H9 (cell line): ENCODE measurements at regions not wholly inside any gene's neighbourhood (a gene's known extent, or its start where the extent isn't known, plus 50 kb on each side); places are given as distances from the start of the nearest gene placed in this dataset.

Source experiments
- DNase-seq: peaks from one replicate; pipeline ENCODE4 v3.0.0-alpha.2; 2017
- H2AFZ ChIP-seq: one replicate; pipeline ENCODE4 v1.6.1; 2013; ENCODE audit warnings: mild to moderate bottlenecking, low read length, control low read depth, moderate library complexity
- H2AK5ac ChIP-seq: 2 replicates; pipeline ENCODE4 v1.6.1; 2013; ENCODE audit warnings: low read length, control low read depth, mixed read lengths; ENCODE audit not compliant: insufficient read length
- H2BK120ac ChIP-seq: one replicate; pipeline ENCODE4 v1.6.1; 2013; ENCODE audit warnings: low read depth, mild to moderate bottlenecking, low read length, control low read depth, inconsistent platforms; ENCODE audit not compliant: poor library complexity, severe bottlenecking
- H2BK12ac ChIP-seq: 2 replicates; pipeline ENCODE4 v1.6.1; 2013; ENCODE audit warnings: low read length, control low read depth, mixed read lengths, low read depth; ENCODE audit not compliant: insufficient read length
- H2BK15ac ChIP-seq: 2 replicates; pipeline ENCODE4 v1.6.1; 2013; ENCODE audit warnings: low read depth, low read length, control low read depth
- H2BK20ac ChIP-seq: one replicate; pipeline ENCODE4 v1.6.1; 2013; ENCODE audit warnings: low read depth, mild to moderate bottlenecking, low read length, control low read depth, inconsistent platforms; ENCODE audit not compliant: poor library complexity, severe bottlenecking
- H2BK5ac ChIP-seq: 2 replicates; pipeline ENCODE4 v1.6.1; 2013; ENCODE audit warnings: low read length, control low read depth, mixed read lengths; ENCODE audit not compliant: insufficient read length
- H3K14ac ChIP-seq: 2 replicates; pipeline ENCODE4 v1.6.1; 2013; ENCODE audit warnings: low read length, control low read depth; ENCODE audit not compliant: insufficient read depth
- H3K18ac ChIP-seq: 2 replicates; pipeline ENCODE4 v1.6.1; 2013; ENCODE audit warnings: low read depth, mild to moderate bottlenecking, mixed read lengths, low read length, control low read depth; ENCODE audit not compliant: insufficient read length
- H3K23ac ChIP-seq: 2 replicates; pipeline ENCODE4 v1.6.1; 2013; ENCODE audit warnings: low read length, control low read depth, mixed read lengths, low read depth; ENCODE audit not compliant: insufficient read length
- H3K23me2 ChIP-seq: 2 replicates; pipeline ENCODE4 v1.6.1; 2013; ENCODE audit warnings: low read depth, mild to moderate bottlenecking, mixed read lengths, low read length, control low read depth; ENCODE audit not compliant: insufficient read length, poor library complexity, severe bottlenecking
- H3K27ac ChIP-seq: 2 replicates; pipeline ENCODE4 v1.5.1; 2013; ENCODE audit warnings: low read length, control low read depth, mixed read lengths, low read depth; ENCODE audit not compliant: insufficient read length
- H3K27me3 ChIP-seq: 2 replicates; pipeline ENCODE4 v1.6.1; 2013; ENCODE audit warnings: low read length, control low read depth, inconsistent platforms; ENCODE audit not compliant: insufficient read depth
- H3K4ac ChIP-seq: 2 replicates; pipeline ENCODE4 v1.6.1; 2013; ENCODE audit warnings: low read depth, mild to moderate bottlenecking, control low read depth, inconsistent platforms, low read length, moderate library complexity
- H3K4me1 ChIP-seq: 2 replicates; pipeline ENCODE4 v1.6.1; 2013; ENCODE audit warnings: low read length, control low read depth, inconsistent platforms; ENCODE audit not compliant: insufficient read depth
- H3K4me2 ChIP-seq: 2 replicates; pipeline ENCODE4 v1.6.1; 2013; ENCODE audit warnings: low read length, control low read depth, mixed read lengths; ENCODE audit not compliant: insufficient read length, insufficient read depth
- H3K56ac ChIP-seq: 2 replicates; pipeline ENCODE4 v1.6.1; 2013; ENCODE audit warnings: low read depth, mild to moderate bottlenecking, mixed read lengths, low read length, control low read depth; ENCODE audit not compliant: insufficient read length
- H3K79me1 ChIP-seq: 2 replicates; pipeline ENCODE4 v1.6.1; 2013; ENCODE audit warnings: low read depth, mild to moderate bottlenecking, moderate library complexity, low read length, control low read depth, inconsistent platforms; ENCODE audit not compliant: insufficient read depth, poor library complexity, severe bottlenecking
- H3K79me2 ChIP-seq: 2 replicates; pipeline ENCODE4 v1.6.1; 2013; ENCODE audit warnings: low read length, control low read depth, inconsistent platforms; ENCODE audit not compliant: insufficient read depth
- H3K9ac ChIP-seq: 2 replicates; pipeline ENCODE4 v1.6.1; 2013; ENCODE audit warnings: low read length, control low read depth, mixed read lengths; ENCODE audit not compliant: insufficient read length; ENCODE audit errors: extremely low read depth
- H3K9me3 ChIP-seq: one replicate; pipeline ENCODE4 v1.6.1; 2013; ENCODE audit warnings: low read depth, low read length, inconsistent platforms; ENCODE audit not compliant: control insufficient read depth
- H3T11ph ChIP-seq: one replicate; pipeline ENCODE4 v1.6.1; 2013; ENCODE audit warnings: mild to moderate bottlenecking, low read length, control low read depth, inconsistent platforms
- H4K20me1 ChIP-seq: one replicate; pipeline ENCODE4 v1.6.1; 2013; ENCODE audit not compliant: control insufficient read depth, insufficient read length, insufficient read depth
- H4K5ac ChIP-seq: 2 replicates; pipeline ENCODE4 v1.6.1; 2013; ENCODE audit warnings: low read depth, mild to moderate bottlenecking, mixed read lengths, low read length, control low read depth; ENCODE audit not compliant: insufficient read length
- H4K8ac ChIP-seq: replicated peaks from 2 replicates; pipeline ENCODE4 v1.6.1; 2013; ENCODE audit warnings: low read length, control low read depth, mixed read lengths, low read depth; ENCODE audit not compliant: insufficient read length
- H4K91ac ChIP-seq: 2 replicates; pipeline ENCODE4 v1.6.1; 2013; ENCODE audit warnings: low read depth, mild to moderate bottlenecking, moderate library complexity, mixed read lengths, low read length, control low read depth; ENCODE audit not compliant: insufficient read length
- H3K27ac Mint-ChIP-seq, 3 experiments: 2 replicates in 2 of 3; 3 replicates in 1 of 3; pipeline ENCODE4 v1.8.0; 2020 to 2021; ENCODE audit warnings: mixed read lengths in 3 of 3, mild to moderate bottlenecking in 1 of 3, moderate library complexity in 1 of 3
- H3K27me3 Mint-ChIP-seq: 2 replicates; pipeline ENCODE4 v1.8.0; 2021; ENCODE audit warnings: low read depth, mild to moderate bottlenecking, moderate library complexity, mixed read lengths
- H3K36me3 Mint-ChIP-seq, 3 experiments: 2 replicates in 2 of 3; 3 replicates in 1 of 3; pipeline ENCODE4 v1.8.0; 2020 to 2021; ENCODE audit warnings: low read depth in 3 of 3, mixed read lengths in 3 of 3; ENCODE audit not compliant: insufficient read depth in 1 of 3
- H3K4me1 Mint-ChIP-seq, 2 experiments: 2 replicates each; pipeline ENCODE4 v1.8.0; 2020; ENCODE audit warnings: mixed read lengths in 2 of 2
- H3K4me3 Mint-ChIP-seq, 2 experiments: 2 replicates in 1 of 2; 3 replicates in 1 of 2; pipeline ENCODE4 v1.8.0; 2020 to 2021; ENCODE audit warnings: mild to moderate bottlenecking in 2 of 2, mixed read lengths in 2 of 2, moderate library complexity in 1 of 2
- H3K9me3 Mint-ChIP-seq, 2 experiments: 2 replicates in 1 of 2; 3 replicates in 1 of 2; pipeline ENCODE4 v1.8.0; 2020; ENCODE audit warnings: mild to moderate bottlenecking in 2 of 2, mixed read lengths in 2 of 2, moderate library complexity in 1 of 2
- WGBS: extraction: QIAGEN DNeasy Blood & Tissue Kit; methylation state at CpG from one replicate; pipeline ENCODE4 v1.1.7; 2013; ENCODE audit warnings: missing lambda C conversion rate, low lambda C conversion rate, mixed read lengths; ENCODE audit not compliant: insufficient read length; ENCODE audit errors: extremely low coverage; 5-methylcytosine and 5-hydroxymethylcytosine counted together
- TF ChIP-seq, protein P1 (sequence below): fragments of 200-600 bp; sonication (generic); conservative IDR thresholded peaks from 3 replicates; pipeline ENCODE4 v1.8.0; 2021; ENCODE audit warnings: antibody characterized with exemption, mild to moderate bottlenecking

DNA sequence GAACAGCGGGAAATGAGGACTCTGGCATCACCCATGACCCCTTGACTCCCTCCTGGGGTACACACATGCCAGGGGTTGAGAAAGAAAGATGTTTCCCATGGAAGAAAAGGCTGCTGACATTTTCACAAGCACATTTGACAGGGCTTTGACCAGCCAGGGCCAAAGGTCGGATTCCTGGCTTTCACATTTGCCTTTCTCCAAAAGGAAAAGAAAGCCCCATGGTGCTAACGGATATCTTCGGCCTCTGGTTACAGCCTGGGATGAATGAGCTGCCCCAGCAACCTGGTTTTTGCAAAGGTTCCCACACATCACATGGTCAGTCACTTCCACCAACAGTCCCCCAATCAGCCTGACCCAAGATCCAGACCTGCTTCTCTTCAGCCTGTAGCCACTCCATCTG is 478.2 kb upstream of the CDH11 start:
- no peak overlapping the region for H3K4me3 Mint-ChIP-seq
- H3K27ac Mint-ChIP-seq: no peak overlapping the region

More for the DNA sequence above, 478.2 kb upstream of the CDH11 start:
- no peak overlapping the region for H2BK15ac ChIP-seq
- no peak overlapping the region for H4K5ac ChIP-seq
- no peaks in the 10 kb centered on the region for H3K27me3 ChIP-seq
- no peak overlapping the region for H3K56ac ChIP-seq
- no CpG with 5 or more reads among the region's 4 CpGs for WGBS
- H2AK5ac ChIP-seq: no peak overlapping the region
- TF ChIP-seq, protein P1, sequence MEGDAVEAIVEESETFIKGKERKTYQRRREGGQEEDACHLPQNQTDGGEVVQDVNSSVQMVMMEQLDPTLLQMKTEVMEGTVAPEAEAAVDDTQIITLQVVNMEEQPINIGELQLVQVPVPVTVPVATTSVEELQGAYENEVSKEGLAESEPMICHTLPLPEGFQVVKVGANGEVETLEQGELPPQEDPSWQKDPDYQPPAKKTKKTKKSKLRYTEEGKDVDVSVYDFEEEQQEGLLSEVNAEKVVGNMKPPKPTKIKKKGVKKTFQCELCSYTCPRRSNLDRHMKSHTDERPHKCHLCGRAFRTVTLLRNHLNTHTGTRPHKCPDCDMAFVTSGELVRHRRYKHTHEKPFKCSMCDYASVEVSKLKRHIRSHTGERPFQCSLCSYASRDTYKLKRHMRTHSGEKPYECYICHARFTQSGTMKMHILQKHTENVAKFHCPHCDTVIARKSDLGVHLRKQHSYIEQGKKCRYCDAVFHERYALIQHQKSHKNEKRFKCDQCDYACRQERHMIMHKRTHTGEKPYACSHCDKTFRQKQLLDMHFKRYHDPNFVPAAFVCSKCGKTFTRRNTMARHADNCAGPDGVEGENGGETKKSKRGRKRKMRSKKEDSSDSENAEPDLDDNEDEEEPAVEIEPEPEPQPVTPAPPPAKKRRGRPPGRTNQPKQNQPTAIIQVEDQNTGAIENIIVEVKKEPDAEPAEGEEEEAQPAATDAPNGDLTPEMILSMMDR: no peak
- no peaks in the 10 kb centered on the region for H3K79me2 ChIP-seq
- H2BK120ac ChIP-seq: no peak overlapping the region
- no peaks in the 10 kb centered on the region for H3K23me2 ChIP-seq
- no peak overlapping the region for H2BK20ac ChIP-seq
- no peak overlapping the region for H3K23ac ChIP-seq
- H3T11ph ChIP-seq: no peak overlapping the region
- no peak overlapping the region for H2AFZ ChIP-seq
- no peak overlapping the region for H3K18ac ChIP-seq
- H3K36me3 Mint-ChIP-seq: peaks cover 0 to 3% (median 0%) of the 10 kb centered on the region in 3 experiments; a peak in 1 of 7 replicates
- no peak for DNase-seq
- no peaks in the 10 kb centered on the region for H4K20me1 ChIP-seq
- no peak overlapping the region for H4K8ac ChIP-seq
- no peak overlapping the region for H3K27ac ChIP-seq
- peaks cover 0 to 7% of the 10 kb centered on the region in 2 experiments; a peak in 2 of 4 replicates for H3K4me1 Mint-ChIP-seq
- H3K9ac ChIP-seq: no peak overlapping the region
- no peak overlapping the region for H3K4ac ChIP-seq
- no peak overlapping the region for H2BK12ac ChIP-seq
- no peaks in the 10 kb centered on the region for H3K79me1 ChIP-seq
- H4K91ac ChIP-seq: no peak overlapping the region
- H3K4me1 ChIP-seq: no peaks in the 10 kb centered on the region
- H3K4me2 ChIP-seq: no peak overlapping the region
- H3K27me3 Mint-ChIP-seq: no peaks in the 10 kb centered on the region
- peaks cover 0 to 4% of the 10 kb centered on the region in 2 experiments; a peak in 3 of 5 replicates for H3K9me3 Mint-ChIP-seq
- no peak overlapping the region for H3K14ac ChIP-seq
- H2BK5ac ChIP-seq: no peak overlapping the region
- H3K9me3 ChIP-seq: no peaks in the 10 kb centered on the region
